ENCODE measurements at regions not wholly inside any gene's neighbourhood (a gene's known extent, or its start where the extent isn't known, plus 50 kb on each side); places are given as distances from the start of the nearest gene placed in this dataset.

DNA sequence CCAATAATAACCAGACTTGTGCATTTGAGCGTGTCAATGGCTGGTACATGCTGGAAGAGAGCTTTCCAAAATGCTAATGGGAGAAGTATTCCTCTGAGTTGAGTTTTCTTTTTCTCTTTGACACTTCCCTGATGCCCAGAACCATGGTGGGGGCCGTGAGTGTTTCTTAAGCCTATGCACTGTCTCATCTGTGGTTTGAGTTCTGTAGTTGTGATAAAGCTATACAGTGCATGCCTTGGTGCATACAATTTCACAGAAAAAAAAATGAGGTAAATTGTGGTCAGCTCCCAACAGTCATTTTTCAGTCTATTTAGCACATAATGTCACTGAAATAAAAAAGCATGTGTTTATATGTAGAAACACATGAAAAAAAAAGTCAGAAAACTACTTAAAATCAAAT, 204.8 kb downstream of the HDGFL1 start:
- TF ChIP-seq, protein P1, sequence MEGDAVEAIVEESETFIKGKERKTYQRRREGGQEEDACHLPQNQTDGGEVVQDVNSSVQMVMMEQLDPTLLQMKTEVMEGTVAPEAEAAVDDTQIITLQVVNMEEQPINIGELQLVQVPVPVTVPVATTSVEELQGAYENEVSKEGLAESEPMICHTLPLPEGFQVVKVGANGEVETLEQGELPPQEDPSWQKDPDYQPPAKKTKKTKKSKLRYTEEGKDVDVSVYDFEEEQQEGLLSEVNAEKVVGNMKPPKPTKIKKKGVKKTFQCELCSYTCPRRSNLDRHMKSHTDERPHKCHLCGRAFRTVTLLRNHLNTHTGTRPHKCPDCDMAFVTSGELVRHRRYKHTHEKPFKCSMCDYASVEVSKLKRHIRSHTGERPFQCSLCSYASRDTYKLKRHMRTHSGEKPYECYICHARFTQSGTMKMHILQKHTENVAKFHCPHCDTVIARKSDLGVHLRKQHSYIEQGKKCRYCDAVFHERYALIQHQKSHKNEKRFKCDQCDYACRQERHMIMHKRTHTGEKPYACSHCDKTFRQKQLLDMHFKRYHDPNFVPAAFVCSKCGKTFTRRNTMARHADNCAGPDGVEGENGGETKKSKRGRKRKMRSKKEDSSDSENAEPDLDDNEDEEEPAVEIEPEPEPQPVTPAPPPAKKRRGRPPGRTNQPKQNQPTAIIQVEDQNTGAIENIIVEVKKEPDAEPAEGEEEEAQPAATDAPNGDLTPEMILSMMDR (IDR thresholded peaks at IDR 0.05; ENCODE audit: low read depth, low read length), result no peak
- no peak for TF ChIP-seq EZH2phosphoT487 (IDR thresholded peaks at IDR 0.05; ENCODE audit: low read depth)

Data from OCI-LY3 (cell line).